Fibroblast of villous mesenchyme (primary cell): ENCODE measurements at regions not wholly inside any gene's neighbourhood (a gene's known extent, or its start where the extent isn't known, plus 50 kb on each side); places are given as distances from the start of the nearest gene placed in this dataset.

Experiments used
- DNase-seq: peaks from one replicate; pipeline ENCODE4 v3.0.0-alpha.2; 2010; ENCODE audit warnings: low read depth
- H3K4me3 ChIP-seq: 2 replicates; pipeline ENCODE4 v1.5.1; 2011; ENCODE audit warnings: low read depth, mild to moderate bottlenecking, low read length
- TF ChIP-seq, protein P1 (sequence below): IDR thresholded peaks from 2 replicates; pipeline ENCODE4 v1.5.1; 2012; ENCODE audit warnings: low read depth, mild to moderate bottlenecking, low read length; ENCODE audit not compliant: insufficient read depth

DNA sequence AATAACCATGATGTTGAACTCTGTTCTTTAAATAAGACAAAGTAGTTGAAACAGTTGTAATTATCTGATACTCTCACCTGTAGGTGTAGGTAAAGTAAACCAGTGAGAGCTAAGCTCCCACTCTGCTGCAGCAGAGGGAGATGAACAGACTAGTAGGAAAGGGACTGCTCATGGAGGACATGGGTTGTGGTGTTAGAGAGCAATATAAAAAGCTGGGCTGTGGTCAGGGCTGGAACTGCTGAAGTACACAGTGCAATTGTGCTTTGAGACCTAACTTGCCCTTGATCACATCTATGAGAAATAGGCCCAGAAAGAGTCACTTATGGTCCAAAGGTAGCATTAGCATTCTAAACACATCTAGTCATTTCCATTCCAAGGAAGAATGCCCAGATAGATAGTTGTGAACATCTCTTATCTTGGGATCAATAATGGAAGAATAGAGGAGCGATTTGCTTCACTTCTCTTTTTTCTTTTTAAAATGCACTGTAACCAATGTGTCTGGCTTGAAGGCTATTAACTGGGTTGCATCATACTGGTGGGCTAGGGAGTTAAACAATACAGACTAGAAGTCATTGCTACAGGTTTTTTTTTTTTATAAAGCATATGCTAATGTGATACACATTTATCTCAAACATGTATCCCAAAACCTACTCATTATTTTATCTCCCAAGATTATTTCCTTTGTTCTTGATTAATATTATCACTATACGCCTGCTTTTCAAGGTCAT is 251.3 kb upstream of the CENPE start:
- DNase-seq, result no peak
- no peak overlapping the region for H3K4me3 ChIP-seq
- TF ChIP-seq, protein P1, sequence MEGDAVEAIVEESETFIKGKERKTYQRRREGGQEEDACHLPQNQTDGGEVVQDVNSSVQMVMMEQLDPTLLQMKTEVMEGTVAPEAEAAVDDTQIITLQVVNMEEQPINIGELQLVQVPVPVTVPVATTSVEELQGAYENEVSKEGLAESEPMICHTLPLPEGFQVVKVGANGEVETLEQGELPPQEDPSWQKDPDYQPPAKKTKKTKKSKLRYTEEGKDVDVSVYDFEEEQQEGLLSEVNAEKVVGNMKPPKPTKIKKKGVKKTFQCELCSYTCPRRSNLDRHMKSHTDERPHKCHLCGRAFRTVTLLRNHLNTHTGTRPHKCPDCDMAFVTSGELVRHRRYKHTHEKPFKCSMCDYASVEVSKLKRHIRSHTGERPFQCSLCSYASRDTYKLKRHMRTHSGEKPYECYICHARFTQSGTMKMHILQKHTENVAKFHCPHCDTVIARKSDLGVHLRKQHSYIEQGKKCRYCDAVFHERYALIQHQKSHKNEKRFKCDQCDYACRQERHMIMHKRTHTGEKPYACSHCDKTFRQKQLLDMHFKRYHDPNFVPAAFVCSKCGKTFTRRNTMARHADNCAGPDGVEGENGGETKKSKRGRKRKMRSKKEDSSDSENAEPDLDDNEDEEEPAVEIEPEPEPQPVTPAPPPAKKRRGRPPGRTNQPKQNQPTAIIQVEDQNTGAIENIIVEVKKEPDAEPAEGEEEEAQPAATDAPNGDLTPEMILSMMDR, result no peak

DNA sequence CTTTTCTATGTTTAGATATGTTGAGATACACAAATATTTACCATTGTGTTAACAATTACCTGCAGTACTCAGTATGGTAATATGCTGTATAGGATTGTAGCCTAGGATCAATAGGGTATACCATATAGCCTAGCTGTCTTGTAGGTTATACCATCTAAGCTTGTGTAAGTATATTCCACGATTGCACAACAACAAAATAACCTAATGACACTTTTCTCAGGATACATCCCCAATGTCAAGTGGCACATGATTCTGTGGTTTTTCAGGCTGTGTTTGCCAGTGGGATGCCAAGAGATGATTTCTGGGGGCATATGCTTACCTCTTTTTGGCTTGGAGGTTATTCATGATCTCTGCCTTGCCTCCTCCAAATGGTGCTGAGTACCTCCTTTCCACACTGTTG is 247.2 kb upstream of the CENPE start:
- no peak overlapping the region for H3K4me3 ChIP-seq
- TF ChIP-seq, protein P1, result no peak
- DNase-seq, result no peak

DNA sequence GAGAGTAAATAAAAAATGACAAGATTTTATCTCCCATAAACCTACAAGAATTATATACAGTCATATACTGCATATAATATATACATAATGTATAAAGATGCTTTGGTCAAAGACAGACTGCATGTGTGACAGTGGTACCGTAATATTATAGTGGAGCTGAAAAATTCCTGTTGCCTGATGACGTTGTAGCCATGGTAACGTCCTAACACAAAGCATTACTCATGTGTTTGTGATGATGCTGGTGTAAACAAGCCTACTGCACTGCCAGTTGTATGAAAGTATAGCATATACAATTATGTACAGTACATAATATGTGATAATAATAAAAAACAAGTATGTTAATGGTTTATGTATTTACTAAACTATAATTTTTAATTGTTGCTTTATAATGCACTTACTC is 245.2 kb upstream of the CENPE start:
- TF ChIP-seq, protein P1, result no peak
- no peak overlapping the region for H3K4me3 ChIP-seq
- DNase-seq, result no peak

DNA sequence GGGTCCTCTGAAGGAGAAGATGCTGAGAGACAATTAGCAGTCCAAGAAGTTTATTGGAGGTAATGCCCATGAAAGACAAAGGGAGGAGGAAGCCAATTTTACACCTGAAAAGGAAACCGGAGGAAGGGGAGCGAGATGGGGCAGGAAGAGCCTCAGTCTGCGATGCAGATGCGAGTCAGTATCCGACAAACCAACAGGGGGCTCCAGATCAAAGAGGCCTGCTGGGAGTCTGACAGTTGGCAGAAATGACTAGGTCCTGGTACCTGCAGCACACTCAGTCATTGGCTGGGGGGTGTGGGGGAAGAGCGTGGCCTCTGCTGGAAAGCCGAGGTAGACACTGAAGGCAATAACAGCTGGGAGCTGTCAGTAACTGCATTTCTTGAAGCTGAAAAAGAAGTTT is 231.1 kb upstream of the CENPE start:
- TF ChIP-seq, protein P1, result no peak
- DNase-seq, result no peak
- H3K4me3 ChIP-seq, result no peak overlapping the region

DNA sequence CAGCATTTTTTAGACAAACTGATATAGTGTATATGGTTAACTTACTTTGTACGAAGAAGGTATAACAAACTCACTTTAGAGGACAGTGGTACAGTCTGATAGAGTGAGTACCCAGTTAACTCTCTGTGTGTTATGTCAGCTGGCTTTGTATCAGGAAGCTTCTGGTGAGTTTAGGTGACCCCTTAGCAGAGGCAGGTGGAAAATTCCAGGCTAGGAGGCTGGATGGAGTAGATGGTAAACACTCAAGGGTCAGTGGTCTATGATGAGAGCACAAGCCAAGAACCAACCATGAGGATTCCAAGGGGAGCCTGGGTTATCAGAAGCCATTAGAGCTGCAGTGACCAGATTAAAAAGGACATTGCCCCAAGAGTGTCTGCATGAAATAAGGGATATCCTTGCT is 227.3 kb upstream of the CENPE start:
- no peak overlapping the region for H3K4me3 ChIP-seq
- no peak for DNase-seq
- TF ChIP-seq, protein P1, result no peak

DNA sequence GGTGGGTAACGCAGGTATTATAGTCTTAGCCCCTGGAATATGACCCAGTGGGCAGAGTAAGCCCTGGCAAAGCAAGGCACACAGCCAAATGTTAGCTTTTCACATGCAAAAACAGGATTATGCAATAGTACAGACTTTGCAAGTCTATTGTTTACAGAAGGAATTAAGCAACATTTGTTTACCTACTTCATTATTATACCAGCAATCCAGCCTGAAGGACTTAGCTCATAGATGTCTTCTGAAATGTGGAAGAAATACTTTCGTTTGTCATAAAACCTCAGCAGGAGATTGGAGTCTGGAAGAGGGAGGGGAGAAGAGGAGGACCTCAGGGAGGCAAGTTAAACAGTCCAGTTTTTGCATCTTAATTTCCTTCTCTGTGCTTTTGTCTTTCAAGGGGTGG is 226.7 kb upstream of the CENPE start:
- H3K4me3 ChIP-seq, result no peak overlapping the region
- TF ChIP-seq, protein P1, result no peak
- peak; percentile 9 for DNase-seq

DNA sequence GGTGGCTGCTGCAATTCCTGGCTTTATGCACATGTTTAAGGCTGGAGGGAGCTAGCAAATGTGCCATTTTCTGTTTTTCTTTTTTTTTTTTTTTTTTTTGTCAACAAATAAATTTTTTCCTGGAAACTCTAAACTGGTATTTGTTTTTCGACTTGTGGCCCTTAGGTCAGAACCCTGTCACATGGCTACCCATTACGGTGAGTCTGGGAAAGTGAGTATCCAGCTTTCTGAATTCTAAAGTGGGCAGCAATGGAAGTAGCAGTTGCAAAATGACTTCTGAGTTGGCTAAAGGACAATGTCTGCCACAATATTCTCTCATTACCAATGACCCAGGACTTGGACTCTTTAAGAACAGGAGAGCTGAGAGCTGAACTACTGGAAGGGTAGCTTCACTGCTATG is 225.1 kb upstream of the CENPE start:
- H3K4me3 ChIP-seq, result no peak overlapping the region
- no peak for DNase-seq
- TF ChIP-seq, protein P1, result no peak
